Effector memory CD4-positive, alpha-beta T cell (primary cell): ENCODE measurements at regions not wholly inside any gene's neighbourhood (a gene's known extent, or its start where the extent isn't known, plus 50 kb on each side); places are given as distances from the start of the nearest gene placed in this dataset.

Source experiments
- DNase-seq, 3 donors: peaks; one replicate each; pipeline ENCODE4 v3.0.0-alpha.2; 2020
- H3K27ac ChIP-seq: 2 replicates; pipeline ENCODE4 v1.7.0; 2013; ENCODE audit warnings: mild to moderate bottlenecking, low read length, moderate library complexity; ENCODE audit not compliant: insufficient read depth, poor library complexity, severe bottlenecking
- H3K27me3 ChIP-seq: replicated peaks from 2 replicates; pipeline ENCODE4 v1.7.0; 2013; ENCODE audit warnings: mild to moderate bottlenecking, low read length; ENCODE audit not compliant: insufficient read depth, control insufficient read depth, poor library complexity, severe bottlenecking
- H3K36me3 ChIP-seq: 2 replicates; pipeline ENCODE4 v1.7.0; 2013; ENCODE audit warnings: mild to moderate bottlenecking, low read length, moderate library complexity; ENCODE audit not compliant: control insufficient read depth, insufficient read depth
- H3K4me1 ChIP-seq: 2 replicates; pipeline ENCODE4 v1.7.0; 2013; ENCODE audit warnings: low read length, mild to moderate bottlenecking; ENCODE audit not compliant: control insufficient read depth, insufficient read depth, poor library complexity, severe bottlenecking
- H3K4me3 ChIP-seq: 2 replicates; pipeline ENCODE4 v1.7.0; 2013; ENCODE audit warnings: low read length, low read depth, mild to moderate bottlenecking; ENCODE audit not compliant: insufficient read depth, poor library complexity, severe bottlenecking
- H3K9me3 ChIP-seq: 2 replicates; pipeline ENCODE4 v1.7.0; 2013; ENCODE audit warnings: mild to moderate bottlenecking, low read length, moderate library complexity; ENCODE audit not compliant: control insufficient read depth

- Histone ChIP-seq H3K4me3 (no peak overlapping the region), H3K36me3 (no peaks in the 10 kb centered on the region), H3K27me3 (no peaks in the 10 kb centered on the region), H3K9me3 (no peaks in the 10 kb centered on the region), H3K4me1 (no peaks in the 10 kb centered on the region), H3K27ac (no peak overlapping the region)
- no peak for DNase-seq
These were observed 239.0 kb upstream of the PDGFD start for GRCh38 chr11:104402812-104403521.

GRCh38 chr11:104394508-104394907, 230.6 kb upstream of the PDGFD start:
- H3K9me3 ChIP-seq = no peaks in the 10 kb centered on the region
- H3K27ac ChIP-seq = no peak overlapping the region
- no peaks in the 10 kb centered on the region for H3K4me1 ChIP-seq
- no peaks in the 10 kb centered on the region for H3K27me3 ChIP-seq
- no peak overlapping the region for H3K4me3 ChIP-seq
- DNase-seq = no peak
- H3K36me3 ChIP-seq = no peaks in the 10 kb centered on the region

GRCh38 chr11:104390651-104391050, 226.7 kb upstream of the PDGFD start:
- H3K36me3 ChIP-seq = no peaks in the 10 kb centered on the region
- no peaks in the 10 kb centered on the region for H3K27me3 ChIP-seq
- no peak overlapping the region for H3K27ac ChIP-seq
- H3K9me3 ChIP-seq = no peaks in the 10 kb centered on the region
- H3K4me3 ChIP-seq = no peak overlapping the region
- no peaks in the 10 kb centered on the region for H3K4me1 ChIP-seq
- DNase-seq = no peak

DNA sequence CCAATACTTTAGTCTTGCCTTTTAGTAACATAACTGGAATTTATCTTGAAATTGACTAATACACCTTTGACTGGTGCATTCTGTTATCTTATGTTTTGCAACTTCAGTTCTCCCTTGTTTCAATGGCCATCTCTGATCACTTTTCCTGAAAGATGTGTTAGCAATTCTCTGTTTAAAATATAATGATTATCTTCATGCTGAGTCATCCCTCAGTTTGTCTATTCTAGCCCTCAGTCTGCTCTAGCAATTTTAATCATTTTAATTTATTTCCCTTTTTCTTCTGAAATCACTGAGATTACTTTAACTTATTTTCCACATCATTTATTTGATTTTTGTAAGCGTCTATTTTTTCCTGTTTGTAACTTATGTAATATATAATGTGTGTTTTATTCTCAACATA, 221.9 kb upstream of the PDGFD start:
- H3K36me3 ChIP-seq = no peaks in the 10 kb centered on the region
- H3K4me3 ChIP-seq = no peak overlapping the region

GRCh38 chr11:104380358-104380757, 216.4 kb upstream of the PDGFD start:
- no peaks in the 10 kb centered on the region for H3K4me1 ChIP-seq
- no peaks in the 10 kb centered on the region for H3K9me3 ChIP-seq
- no peak for DNase-seq
- H3K27ac ChIP-seq = no peak overlapping the region
- H3K27me3 ChIP-seq = no peaks in the 10 kb centered on the region
- H3K36me3 ChIP-seq = no peaks in the 10 kb centered on the region
- no peak overlapping the region for H3K4me3 ChIP-seq

More for the DNA sequence above, 221.9 kb upstream of the PDGFD start:
- H3K4me1 ChIP-seq = no peaks in the 10 kb centered on the region
- no peaks in the 10 kb centered on the region for H3K27me3 ChIP-seq
- no peaks in the 10 kb centered on the region for H3K9me3 ChIP-seq
- DNase-seq = no peak
- H3K27ac ChIP-seq = no peak overlapping the region

DNA sequence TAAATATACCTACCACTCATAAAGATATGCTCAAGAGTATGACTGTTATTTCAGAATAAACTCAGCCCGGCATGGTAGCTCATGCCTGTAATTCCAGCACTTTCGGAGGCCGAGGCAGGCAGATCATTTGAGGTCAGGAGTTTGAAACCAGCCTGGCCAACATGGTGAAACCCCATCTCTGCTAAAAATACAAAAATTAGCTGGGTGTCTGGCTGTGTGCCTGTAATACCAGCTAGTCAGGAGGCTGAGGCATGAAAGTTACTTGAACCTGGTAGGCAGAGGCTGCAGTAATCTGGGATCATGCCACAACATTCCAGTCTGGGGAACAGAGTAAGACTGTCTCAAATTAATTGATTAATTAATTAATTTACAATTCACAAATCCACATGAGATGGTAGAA, 208.2 kb upstream of the PDGFD start:
- Histone ChIP-seq H3K27ac (no peak overlapping the region), H3K36me3 (no peaks in the 10 kb centered on the region), H3K4me3 (no peak overlapping the region), H3K9me3 (no peaks in the 10 kb centered on the region), H3K4me1 (no peaks in the 10 kb centered on the region), H3K27me3 (no peaks in the 10 kb centered on the region)
- DNase-seq = no peak

- H3K4me3 ChIP-seq = no peak overlapping the region
- H3K9me3 ChIP-seq = no peaks in the 10 kb centered on the region
- H3K27ac ChIP-seq = no peak overlapping the region
- no peaks in the 10 kb centered on the region for H3K4me1 ChIP-seq
- no peaks in the 10 kb centered on the region for H3K36me3 ChIP-seq
- no peak for DNase-seq
- H3K27me3 ChIP-seq = no peaks in the 10 kb centered on the region
These were observed 206.5 kb upstream of the PDGFD start for GRCh38 chr11:104370478-104370877.

- Histone ChIP-seq H3K27me3 (no peaks in the 10 kb centered on the region), H3K4me1 (no peaks in the 10 kb centered on the region), H3K36me3 (no peaks in the 10 kb centered on the region), H3K27ac (no peak overlapping the region), H3K4me3 (no peak overlapping the region), H3K9me3 (no peaks in the 10 kb centered on the region)
- DNase-seq = no peak
These were observed 205.8 kb upstream of the PDGFD start for GRCh38 chr11:104369761-104370160.

DNA sequence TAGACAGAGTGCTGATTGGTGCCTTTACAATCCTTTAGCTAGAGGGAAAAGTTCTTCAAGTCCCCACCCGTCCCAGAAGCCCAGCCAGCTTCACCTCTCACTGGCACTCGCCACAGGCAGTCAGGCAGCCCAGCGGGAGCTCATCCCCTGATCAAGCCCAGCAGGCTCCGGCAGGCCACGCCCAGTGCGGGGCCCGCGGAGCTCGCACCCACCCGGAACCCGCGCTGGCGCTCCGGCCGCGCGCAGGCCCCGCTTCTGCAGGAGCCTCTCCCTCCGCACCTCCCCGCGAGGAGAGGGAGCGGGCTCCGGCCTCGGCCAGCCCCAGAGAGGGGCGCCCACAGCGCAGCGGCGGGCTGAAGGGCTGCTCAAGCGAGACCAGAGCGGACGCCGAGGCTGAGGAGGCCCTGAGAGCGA, 202.4 kb upstream of the PDGFD start:
- no peak for DNase-seq
- Histone ChIP-seq H3K36me3 (no peaks in the 10 kb centered on the region), H3K4me1 (no peaks in the 10 kb centered on the region), H3K27me3 (no peaks in the 10 kb centered on the region), H3K9me3 (no peaks in the 10 kb centered on the region), H3K4me3 (no peak overlapping the region), H3K27ac (no peak overlapping the region)

- DNase-seq = no peak
- H3K27me3 ChIP-seq = no peaks in the 10 kb centered on the region
- no peak overlapping the region for H3K27ac ChIP-seq
- H3K9me3 ChIP-seq = no peaks in the 10 kb centered on the region
- no peaks in the 10 kb centered on the region for H3K4me1 ChIP-seq
- H3K36me3 ChIP-seq = no peaks in the 10 kb centered on the region
- H3K4me3 ChIP-seq = no peak overlapping the region
These were observed 201.7 kb upstream of the PDGFD start for GRCh38 chr11:104365676-104366075.
